Parathyroid adenoma (tissue), 2 donors: ENCODE measurements at regions not wholly inside any gene's neighbourhood (a gene's known extent, or its start where the extent isn't known, plus 50 kb on each side); places are given as distances from the start of the nearest gene placed in this dataset.

Source experiments
- H2AFZ ChIP-seq: fragments of 300-600 bp; sonication (generic); one replicate; pipeline ENCODE4 v1.7.0; 2017; ENCODE audit warnings: antibody characterized with exemption, mild to moderate bottlenecking
- H3K27ac ChIP-seq: fragments of 300-600 bp; sonication (generic); one replicate; pipeline ENCODE4 v1.7.0; 2017
- H3K27me3 ChIP-seq: fragments of 300-600 bp; sonication (generic); one replicate; pipeline ENCODE4 v1.7.0; 2017; ENCODE audit warnings: low read length; ENCODE audit not compliant: control insufficient read depth, insufficient read depth
- H3K36me3 ChIP-seq: fragments of 300-600 bp; sonication (generic); one replicate; pipeline ENCODE4 v1.7.0; 2017; ENCODE audit warnings: low read length; ENCODE audit not compliant: control insufficient read depth, insufficient read depth
- H3K4me1 ChIP-seq: fragments of 300-600 bp; sonication (generic); one replicate; pipeline ENCODE4 v1.7.0; 2017; ENCODE audit warnings: control low read depth
- H3K4me2 ChIP-seq: fragments of 300-600 bp; sonication (generic); one replicate; pipeline ENCODE4 v1.7.0; 2017; ENCODE audit warnings: low read length
- H3K4me3 ChIP-seq: fragments of 300-600 bp; sonication (generic); one replicate; pipeline ENCODE4 v1.7.0; 2017; ENCODE audit warnings: low read depth, low read length
- H3K79me2 ChIP-seq: fragments of 300-600 bp; sonication (generic); one replicate; pipeline ENCODE4 v1.7.0; 2017; ENCODE audit warnings: control low read depth
- H3K9ac ChIP-seq: fragments of 300-600 bp; sonication (generic); one replicate; pipeline ENCODE4 v1.7.0; 2017; ENCODE audit warnings: mild to moderate bottlenecking
- H3K9me3 ChIP-seq: fragments of 300-600 bp; sonication (generic); one replicate; pipeline ENCODE4 v1.7.0; 2017; ENCODE audit warnings: low read length; ENCODE audit not compliant: control insufficient read depth
- CTCF ChIP-seq: fragments of 300-600 bp; sonication (generic); IDR thresholded peaks from one replicate; pipeline ENCODE4 v1.7.0; 2017; ENCODE audit warnings: antibody characterized with exemption, mild to moderate bottlenecking
- donor health status: primary hyperparathyroidism.

- H3K27ac ChIP-seq: no peak overlapping the region
- no peak for TF ChIP-seq CTCF
- H2AFZ ChIP-seq: no peak overlapping the region
- no peak overlapping the region for H3K9ac ChIP-seq
- no peaks in the 10 kb centered on the region for H3K27me3 ChIP-seq
- no peak overlapping the region for H3K4me2 ChIP-seq
- no peaks in the 10 kb centered on the region for H3K79me2 ChIP-seq
- no peaks in the 10 kb centered on the region for H3K4me1 ChIP-seq
- H3K9me3 ChIP-seq: no peaks in the 10 kb centered on the region
- no peak overlapping the region for H3K4me3 ChIP-seq
- H3K36me3 ChIP-seq: no peaks in the 10 kb centered on the region
Observed at GRCh38 chr9:86876621-86877196, 70.6 kb downstream of the GAS1 start.

GRCh38 chr9:86868616-86869015 lies 78.7 kb downstream of the GAS1 start:
- Histone ChIP-seq H3K9ac (no peak overlapping the region), H3K36me3 (no peaks in the 10 kb centered on the region), H3K79me2 (no peaks in the 10 kb centered on the region), H3K27ac (no peak overlapping the region), H3K4me3 (no peak overlapping the region), H2AFZ (no peak overlapping the region), H3K4me2 (no peak overlapping the region), H3K27me3 (no peaks in the 10 kb centered on the region), H3K4me1 (no peaks in the 10 kb centered on the region), H3K9me3 (no peaks in the 10 kb centered on the region)
- TF ChIP-seq CTCF: no peak

GRCh38 chr9:86867804-86868313 lies 79.4 kb downstream of the GAS1 start:
- no peak overlapping the region for H3K4me3 ChIP-seq
- no peaks in the 10 kb centered on the region for H3K27me3 ChIP-seq
- H3K9ac ChIP-seq: no peak overlapping the region
- H3K4me2 ChIP-seq: no peak overlapping the region
- no peaks in the 10 kb centered on the region for H3K36me3 ChIP-seq
- no peak overlapping the region for H3K27ac ChIP-seq
- H3K79me2 ChIP-seq: no peaks in the 10 kb centered on the region
- H2AFZ ChIP-seq: no peak overlapping the region
- no peaks in the 10 kb centered on the region for H3K4me1 ChIP-seq
- no peak for TF ChIP-seq CTCF
- H3K9me3 ChIP-seq: no peaks in the 10 kb centered on the region

GRCh38 chr9:86865952-86866351 lies 81.4 kb downstream of the GAS1 start:
- H3K36me3 ChIP-seq: no peaks in the 10 kb centered on the region
- no peak overlapping the region for H2AFZ ChIP-seq
- no peaks in the 10 kb centered on the region for H3K27me3 ChIP-seq
- no peaks in the 10 kb centered on the region for H3K9me3 ChIP-seq
- no peaks in the 10 kb centered on the region for H3K79me2 ChIP-seq
- H3K27ac ChIP-seq: no peak overlapping the region
- no peak overlapping the region for H3K9ac ChIP-seq
- no peak overlapping the region for H3K4me3 ChIP-seq
- no peaks in the 10 kb centered on the region for H3K4me1 ChIP-seq
- no peak overlapping the region for H3K4me2 ChIP-seq
- no peak for TF ChIP-seq CTCF

- Histone ChIP-seq H3K27me3 (no peaks in the 10 kb centered on the region), H3K4me2 (no peak overlapping the region), H3K4me3 (no peak overlapping the region), H2AFZ (no peak overlapping the region), H3K9ac (no peak overlapping the region), H3K27ac (no peak overlapping the region), H3K4me1 (no peaks in the 10 kb centered on the region), H3K36me3 (no peaks in the 10 kb centered on the region), H3K79me2 (no peaks in the 10 kb centered on the region), H3K9me3 (no peaks in the 10 kb centered on the region)
- no peak for TF ChIP-seq CTCF
Observed at GRCh38 chr9:86860006-86860405, 87.3 kb downstream of the GAS1 start.
